Endothelial cell of umbilical vein (primary cell): ENCODE measurements at regions not wholly inside any gene's neighbourhood (a gene's known extent, or its start where the extent isn't known, plus 50 kb on each side); places are given as distances from the start of the nearest gene placed in this dataset.

Experiments used
- CTCF ChIP-seq, 2 donors: IDR thresholded peaks; 1 replicate in 1 of 2; 2 replicates in 1 of 2; pipeline ENCODE4 v1.5.1; 2011; ENCODE audit warnings: low read length in 2 of 2, mild to moderate bottlenecking in 2 of 2, moderate library complexity in 2 of 2, control low read depth in 1 of 2, inconsistent platforms in 1 of 2, low read depth in 1 of 2; ENCODE audit not compliant: insufficient read depth in 1 of 2; ENCODE audit errors: extremely low read depth in 1 of 2
- EZH2 ChIP-seq: IDR thresholded peaks from 2 replicates; pipeline ENCODE4 v1.6.1; 2012; ENCODE audit warnings: borderline replicate concordance, low read depth, mild to moderate bottlenecking, moderate library complexity, low read length, inconsistent platforms; ENCODE audit not compliant: severe bottlenecking
- FOS ChIP-seq: IDR thresholded peaks from 2 replicates; pipeline ENCODE4 v1.6.1; 2011; ENCODE audit warnings: mild to moderate bottlenecking, low read length, moderate library complexity, borderline replicate concordance; ENCODE audit not compliant: insufficient read depth
- MYC ChIP-seq: IDR thresholded peaks from one replicate; pipeline ENCODE4 v1.6.1; 2011; ENCODE audit warnings: mild to moderate bottlenecking, low read depth, low read length
- POLR2A ChIP-seq: IDR thresholded peaks from 2 replicates; pipeline ENCODE4 v1.6.1; 2012; ENCODE audit warnings: low read depth, mild to moderate bottlenecking, control low read depth, low read length

- TF ChIP-seq CTCF (IDR thresholded peaks at IDR 0.05; ENCODE audit: extremely low read depth in 1 of 2, insufficient read depth in 1 of 2, low read depth in 1 of 2, low read length in 2 of 2): no peak
- no peak for TF ChIP-seq EZH2
- TF ChIP-seq MYC: no peak
- TF ChIP-seq FOS: no peak
- no peak for TF ChIP-seq POLR2A
These were observed 221.2 kb downstream of the BUD13 start for GRCh38 chr11:116551576-116551975.
